ENCODE measurements at regions not wholly inside any gene's neighbourhood (a gene's known extent, or its start where the extent isn't known, plus 50 kb on each side); places are given as distances from the start of the nearest gene placed in this dataset.

GRCh38 chr7:35353481-35353880, 99.6 kb upstream of the TBX20 start:
- no peaks in the 10 kb centered on the region for H3K4me1 ChIP-seq (ENCODE audit: control insufficient read depth, insufficient read depth, low read length)
- no peak for DNase-seq
- no peak overlapping the region for H3K4me3 ChIP-seq (ENCODE audit: low read length)
- no peaks in the 10 kb centered on the region for H3K36me3 ChIP-seq (ENCODE audit: control insufficient read depth, insufficient read depth, low read length)
- H3K27ac ChIP-seq (ENCODE audit: low read length): no peak overlapping the region
- H3K9me3 ChIP-seq (replicated peaks; ENCODE audit: control insufficient read depth, low read depth, low read length): no peaks in the 10 kb centered on the region
- 36% methylated on average over 3 of the region's 6 CpGs for WGBS (ENCODE audit: insufficient coverage)
- H3K27me3 ChIP-seq (ENCODE audit: control insufficient read depth, insufficient read depth, low read length): no peaks in the 10 kb centered on the region

DNA sequence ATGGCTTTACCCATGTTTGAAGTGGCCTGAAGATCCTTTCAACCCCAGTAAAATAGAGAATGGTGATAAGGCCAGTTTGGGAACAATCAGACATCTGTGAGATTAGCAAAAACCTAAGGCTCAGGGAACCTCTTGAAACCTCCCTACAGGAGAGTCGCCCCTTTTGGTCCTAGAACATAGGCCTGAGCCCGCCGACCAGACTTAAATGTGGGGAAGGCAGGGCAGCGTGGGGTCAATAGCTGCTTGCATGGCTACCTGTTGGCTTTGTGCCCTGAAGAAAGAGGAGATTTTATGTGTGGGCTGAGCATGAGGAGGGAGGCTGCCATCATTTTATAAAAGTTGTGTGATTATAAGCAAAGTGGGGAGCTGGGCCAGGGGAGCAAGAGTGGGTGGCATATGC, 97.6 kb upstream of the TBX20 start:
- no peak for DNase-seq
- Histone ChIP-seq H3K9me3 (replicated peaks; ENCODE audit: control insufficient read depth, low read depth, low read length) (no peaks in the 10 kb centered on the region), H3K4me3 (ENCODE audit: low read length) (no peak overlapping the region), H3K4me1 (ENCODE audit: control insufficient read depth, insufficient read depth, low read length) (no peaks in the 10 kb centered on the region), H3K27me3 (ENCODE audit: control insufficient read depth, insufficient read depth, low read length) (no peaks in the 10 kb centered on the region), H3K36me3 (ENCODE audit: control insufficient read depth, insufficient read depth, low read length) (no peaks in the 10 kb centered on the region), H3K27ac (ENCODE audit: low read length) (no peak overlapping the region)
- WGBS (ENCODE audit: insufficient coverage): 81% methylated on average over 3 of the region's 4 CpGs

DNA sequence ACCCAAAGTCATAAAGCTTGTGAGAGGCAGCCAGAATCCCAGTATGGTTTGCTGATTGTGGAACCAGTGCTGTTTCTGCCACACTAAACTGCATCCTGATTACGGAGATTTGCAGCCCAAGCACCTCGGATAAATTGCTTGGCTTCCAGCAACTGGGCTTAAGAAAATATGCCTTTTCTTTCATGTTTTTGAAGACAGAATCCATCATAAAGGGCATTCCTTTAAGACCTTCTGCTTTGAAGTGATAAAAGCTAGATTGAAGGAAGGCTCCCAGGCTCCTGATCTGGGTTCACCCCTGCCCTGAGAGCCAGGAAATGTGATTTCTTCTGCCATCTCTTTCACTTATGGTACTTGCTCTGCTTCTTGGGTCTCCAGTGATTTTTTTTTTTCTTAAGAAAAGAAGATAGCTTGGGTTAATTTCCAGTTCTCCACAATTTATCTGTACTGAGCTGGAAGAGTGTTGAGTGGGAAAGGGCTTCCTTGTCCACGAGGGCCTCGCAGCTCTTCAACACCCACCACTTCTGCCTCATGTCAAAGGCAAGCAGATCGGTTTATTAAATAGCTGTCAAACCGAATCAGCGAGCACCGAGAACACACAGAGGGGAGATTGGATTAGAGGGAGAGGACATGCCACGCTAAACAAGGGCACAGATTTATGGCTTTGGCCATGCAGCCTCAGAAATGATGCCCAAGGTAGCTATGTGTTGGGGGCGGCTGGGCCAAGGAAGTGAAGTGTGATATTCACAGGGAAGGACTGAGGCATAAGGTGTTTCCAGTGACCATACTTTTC, 94.9 kb upstream of the TBX20 start:
- no peak for DNase-seq
- WGBS (ENCODE audit: insufficient coverage): 70% methylated on average over 6 of the region's 10 CpGs
- Histone ChIP-seq H3K4me1 (ENCODE audit: control insufficient read depth, insufficient read depth, low read length) (no peaks in the 10 kb centered on the region), H3K4me3 (ENCODE audit: low read length) (no peak overlapping the region), H3K27me3 (ENCODE audit: control insufficient read depth, insufficient read depth, low read length) (no peaks in the 10 kb centered on the region), H3K9me3 (replicated peaks; ENCODE audit: control insufficient read depth, low read depth, low read length) (no peaks in the 10 kb centered on the region), H3K36me3 (ENCODE audit: control insufficient read depth, insufficient read depth, low read length) (no peaks in the 10 kb centered on the region), H3K27ac (ENCODE audit: low read length) (no peak overlapping the region)

GRCh38 chr7:35342786-35343185, 88.9 kb upstream of the TBX20 start:
- no peak for DNase-seq
- no peak overlapping the region for H3K4me3 ChIP-seq (ENCODE audit: low read length)
- WGBS (ENCODE audit: insufficient coverage): 87% methylated on average over 3 of the region's 3 CpGs

DNA sequence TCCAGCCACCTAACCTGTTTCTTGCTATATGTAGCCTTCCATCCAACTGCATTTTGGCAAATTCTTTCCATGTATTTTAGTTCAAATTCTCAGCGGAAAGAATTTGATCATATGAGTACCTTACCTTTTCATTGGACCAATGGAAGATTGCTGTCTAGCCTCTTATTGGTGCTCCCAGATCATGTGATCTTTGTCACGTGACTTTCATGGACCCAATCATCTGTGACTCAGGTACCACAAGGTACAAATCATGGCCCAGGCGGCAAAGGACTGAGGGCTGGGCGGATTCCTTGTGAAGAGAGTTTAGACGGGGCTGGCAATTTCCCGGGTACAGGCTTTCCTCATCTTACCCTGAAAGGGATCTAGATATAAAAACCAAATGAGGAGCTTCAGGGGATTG, 85.9 kb upstream of the TBX20 start:
- no peak for DNase-seq
- H3K36me3 ChIP-seq (ENCODE audit: control insufficient read depth, insufficient read depth, low read length): no peaks in the 10 kb centered on the region
- no peak overlapping the region for H3K27ac ChIP-seq (ENCODE audit: low read length)
- no peak overlapping the region for H3K4me3 ChIP-seq (ENCODE audit: low read length)
- WGBS (ENCODE audit: insufficient coverage): 73% methylated on average over 2 of the region's 6 CpGs
- H3K9me3 ChIP-seq (replicated peaks; ENCODE audit: control insufficient read depth, low read depth, low read length): no peaks in the 10 kb centered on the region
- H3K27me3 ChIP-seq (ENCODE audit: control insufficient read depth, insufficient read depth, low read length): no peaks in the 10 kb centered on the region
- no peaks in the 10 kb centered on the region for H3K4me1 ChIP-seq (ENCODE audit: control insufficient read depth, insufficient read depth, low read length)

More at GRCh38 chr7:35342786-35343185, 88.9 kb upstream of the TBX20 start:
- H3K27me3 ChIP-seq (ENCODE audit: control insufficient read depth, insufficient read depth, low read length): no peaks in the 10 kb centered on the region
- no peak overlapping the region for H3K27ac ChIP-seq (ENCODE audit: low read length)
- no peaks in the 10 kb centered on the region for H3K36me3 ChIP-seq (ENCODE audit: control insufficient read depth, insufficient read depth, low read length)
- H3K9me3 ChIP-seq (replicated peaks; ENCODE audit: control insufficient read depth, low read depth, low read length): no peaks in the 10 kb centered on the region
- H3K4me1 ChIP-seq (ENCODE audit: control insufficient read depth, insufficient read depth, low read length): no peaks in the 10 kb centered on the region

DNA sequence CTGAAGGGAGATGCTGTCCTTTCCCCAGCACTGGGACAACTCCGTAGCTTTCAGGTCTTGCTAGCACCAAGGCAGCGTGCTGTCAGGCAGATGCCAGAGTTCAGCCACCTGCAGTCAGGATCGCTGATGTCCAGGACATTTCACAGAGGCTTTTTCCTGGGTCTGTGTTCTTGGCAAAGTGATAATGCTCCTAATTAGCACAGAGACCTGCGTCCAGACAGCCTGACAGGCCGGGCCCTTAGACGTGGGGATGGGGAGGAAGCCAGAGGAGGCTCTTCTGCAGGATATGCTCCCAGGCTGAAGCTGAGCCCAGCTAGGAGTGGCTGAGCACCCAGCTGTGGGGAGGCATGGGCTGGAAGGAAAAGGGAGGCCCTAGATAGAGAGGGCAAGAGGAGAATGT, 82.5 kb upstream of the TBX20 start:
- Histone ChIP-seq H3K27ac (ENCODE audit: low read length) (no peak overlapping the region), H3K4me1 (ENCODE audit: control insufficient read depth, insufficient read depth, low read length) (no peaks in the 10 kb centered on the region), H3K36me3 (ENCODE audit: control insufficient read depth, insufficient read depth, low read length) (no peaks in the 10 kb centered on the region), H3K27me3 (ENCODE audit: control insufficient read depth, insufficient read depth, low read length) (no peaks in the 10 kb centered on the region), H3K9me3 (replicated peaks; ENCODE audit: control insufficient read depth, low read depth, low read length) (no peaks in the 10 kb centered on the region), H3K4me3 (ENCODE audit: low read length) (no peak overlapping the region)
- 38% methylated on average over 6 of the region's 6 CpGs for WGBS (ENCODE audit: insufficient coverage)
- no peak for DNase-seq

GRCh38 chr7:35334506-35334905, 80.6 kb upstream of the TBX20 start:
- Histone ChIP-seq H3K4me3 (ENCODE audit: low read length) (no peak overlapping the region), H3K4me1 (ENCODE audit: control insufficient read depth, insufficient read depth, low read length) (no peaks in the 10 kb centered on the region), H3K27ac (ENCODE audit: low read length) (no peak overlapping the region), H3K27me3 (ENCODE audit: control insufficient read depth, insufficient read depth, low read length) (no peaks in the 10 kb centered on the region), H3K9me3 (replicated peaks; ENCODE audit: control insufficient read depth, low read depth, low read length) (no peaks in the 10 kb centered on the region), H3K36me3 (ENCODE audit: control insufficient read depth, insufficient read depth, low read length) (no peaks in the 10 kb centered on the region)
- DNase-seq: no peak
- WGBS (ENCODE audit: insufficient coverage): 83% methylated on average over 1 of the region's 3 CpGs

DNA sequence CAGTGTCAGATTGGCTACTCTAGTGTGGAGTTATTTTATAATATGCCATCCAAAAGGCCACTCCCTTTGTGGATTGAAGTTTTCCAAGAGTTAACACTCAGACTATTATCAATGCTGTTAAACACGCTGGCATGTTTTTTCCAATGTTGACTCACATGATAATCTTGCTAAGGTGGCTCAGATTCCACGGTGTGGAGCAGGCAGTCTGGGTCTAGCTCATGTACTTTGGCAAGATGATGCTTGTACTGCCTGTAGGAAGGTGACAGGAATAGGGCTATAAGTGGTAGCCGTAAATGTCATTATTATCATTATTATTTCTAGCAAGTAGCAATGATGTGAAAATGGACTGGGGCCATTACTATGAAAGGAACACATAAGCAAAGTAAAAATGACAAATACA, 79.4 kb upstream of the TBX20 start:
- DNase-seq: no peak
- H3K4me1 ChIP-seq (ENCODE audit: control insufficient read depth, insufficient read depth, low read length): no peaks in the 10 kb centered on the region
- H3K27ac ChIP-seq (ENCODE audit: low read length): no peak overlapping the region
- no peaks in the 10 kb centered on the region for H3K27me3 ChIP-seq (ENCODE audit: control insufficient read depth, insufficient read depth, low read length)
- no peaks in the 10 kb centered on the region for H3K36me3 ChIP-seq (ENCODE audit: control insufficient read depth, insufficient read depth, low read length)
- H3K9me3 ChIP-seq (replicated peaks; ENCODE audit: control insufficient read depth, low read depth, low read length): no peaks in the 10 kb centered on the region
- no CpG with 5 or more reads among the region's 3 CpGs for WGBS (ENCODE audit: insufficient coverage)
- no peak overlapping the region for H3K4me3 ChIP-seq (ENCODE audit: low read length)

- H3K4me3 ChIP-seq (ENCODE audit: low read length): no peak overlapping the region
- H3K27me3 ChIP-seq (ENCODE audit: control insufficient read depth, insufficient read depth, low read length): no peaks in the 10 kb centered on the region
- H3K27ac ChIP-seq (ENCODE audit: low read length): no peak overlapping the region
- H3K4me1 ChIP-seq (ENCODE audit: control insufficient read depth, insufficient read depth, low read length): no peaks in the 10 kb centered on the region
- no peaks in the 10 kb centered on the region for H3K9me3 ChIP-seq (replicated peaks; ENCODE audit: control insufficient read depth, low read depth, low read length)
- no peak for DNase-seq
- H3K36me3 ChIP-seq (ENCODE audit: control insufficient read depth, insufficient read depth, low read length): no peaks in the 10 kb centered on the region
- WGBS (ENCODE audit: insufficient coverage): 47% methylated on average over 17 of the region's 20 CpGs
These were observed 78.1 kb upstream of the TBX20 start for GRCh38 chr7:35331730-35332678.

- Histone ChIP-seq H3K27ac (ENCODE audit: low read length) (no peak overlapping the region), H3K27me3 (ENCODE audit: control insufficient read depth, insufficient read depth, low read length) (no peaks in the 10 kb centered on the region), H3K4me1 (ENCODE audit: control insufficient read depth, insufficient read depth, low read length) (no peaks in the 10 kb centered on the region), H3K4me3 (ENCODE audit: low read length) (no peak overlapping the region), H3K9me3 (replicated peaks; ENCODE audit: control insufficient read depth, low read depth, low read length) (no peaks in the 10 kb centered on the region), H3K36me3 (ENCODE audit: control insufficient read depth, insufficient read depth, low read length) (no peaks in the 10 kb centered on the region)
- no peak for DNase-seq
- WGBS (ENCODE audit: insufficient coverage): no CpG with 5 or more reads among the region's 1 CpG
These were observed 75.1 kb upstream of the TBX20 start for GRCh38 chr7:35329026-35329425.
